ENCODE measurements at regions not wholly inside any gene's neighbourhood (a gene's known extent, or its start where the extent isn't known, plus 50 kb on each side); places are given as distances from the start of the nearest gene placed in this dataset.

- Histone ChIP-seq H3K4me1 (no peaks in the 10 kb centered on the region), H3K27ac (no peak overlapping the region), H3K9me3 (no peaks in the 10 kb centered on the region), H3K4me2 (no peak overlapping the region), H3K4me3 (no peak overlapping the region)
- FAIRE-seq: no peak
- ChIA-PET CTCF (no interaction called here), POLR2A (no interaction called here)
- DNase-seq (ENCODE audit: low read depth in 1 of 2, low spot score in 1 of 2): no peak
- WGBS (ENCODE audit: missing lambda C conversion rate): 27% methylated on average over 5 of the region's 5 CpGs
- no peak for ATAC-seq
- no peak for TF ChIP-seq JUNB (IDR thresholded peaks at IDR 0.05)
- no peak for TF ChIP-seq CTCF (IDR thresholded peaks at IDR 0.05)
- TF ChIP-seq HOXB5 (CRISPR knock-in tag; IDR thresholded peaks at IDR 0.05): no peak
- TF ChIP-seq CBX8 (IDR thresholded peaks at IDR 0.05): no peak
- no peak for TF ChIP-seq E2F6 (IDR thresholded peaks at IDR 0.05; ENCODE audit: borderline replicate concordance, low read depth)
- TF ChIP-seq TFCP2L1 (CRISPR knock-in tag; IDR thresholded peaks at IDR 0.05): no peak
- no peak for TF ChIP-seq SMC3 (IDR thresholded peaks at IDR 0.05)
Measured at GRCh38 chr6:94278146-94278545, 858.8 kb upstream of the EPHA7 start.

GRCh38 chr6:94272327-94272726 is 853.0 kb upstream of the EPHA7 start:
- 0% methylated on average over 2 of the region's 2 CpGs for WGBS (ENCODE audit: missing lambda C conversion rate)
- ATAC-seq: no peak
- H3K9me3 ChIP-seq: no peaks in the 10 kb centered on the region
- CTCF ChIA-PET: no interaction called here
- H3K4me2 ChIP-seq: no peak overlapping the region
- H3K4me1 ChIP-seq: no peaks in the 10 kb centered on the region
- H3K4me3 ChIP-seq: no peak overlapping the region
- H3K27ac ChIP-seq: no peak overlapping the region
- DNase-seq (ENCODE audit: low read depth in 1 of 2, low spot score in 1 of 2): no peak
- FAIRE-seq: no peak
- TF ChIP-seq KDM1A (IDR thresholded peaks at IDR 0.05; ENCODE audit: low read depth) (no peak), BHLHE40 (IDR thresholded peaks at IDR 0.05; ENCODE audit: low read depth, low read length) (no peak), FOSB (CRISPR knock-in tag; IDR thresholded peaks at IDR 0.05) (no peak), ZSCAN20 (CRISPR knock-in tag; IDR thresholded peaks at IDR 0.05) (no peak), ZC3H11A (IDR thresholded peaks at IDR 0.05) (no peak), POLR2AphosphoS2 (conservative IDR thresholded peaks at IDR 0.05; ENCODE audit: low read length) (no peak), KDM5A (IDR thresholded peaks at IDR 0.05) (no peak), ELK1 (IDR thresholded peaks at IDR 0.05; ENCODE audit: low read depth, low read length) (no peak), FOXS1 (CRISPR knock-in tag; IDR thresholded peaks at IDR 0.05) (no peak)
- POLR2A ChIA-PET: no interaction called here

- CTCF ChIA-PET: no interaction called here
- ATAC-seq (no peak), FAIRE-seq (no peak), DNase-seq (ENCODE audit: low read depth in 1 of 2, low spot score in 1 of 2) (no peak)
- 43% methylated on average over 4 of the region's 4 CpGs for WGBS (ENCODE audit: missing lambda C conversion rate)
- TF ChIP-seq RFX5 (IDR thresholded peaks at IDR 0.05) (no peak), MAFK (IDR thresholded peaks at IDR 0.05; ENCODE audit: partially characterized antibody) (peak; percentile 63), CHD4 (IDR thresholded peaks at IDR 0.05; ENCODE audit: borderline replicate concordance) (no peak), NR3C1 (IDR thresholded peaks at IDR 0.05) (no peak)
- H3K27ac ChIP-seq: no peak overlapping the region
- H3K9me3 ChIP-seq: no peaks in the 10 kb centered on the region
- H3K4me2 ChIP-seq: no peak overlapping the region
- no peak overlapping the region for H3K4me3 ChIP-seq
- POLR2A ChIA-PET: no interaction called here
- no peaks in the 10 kb centered on the region for H3K4me1 ChIP-seq
Measured at GRCh38 chr6:94270091-94270948, 851.0 kb upstream of the EPHA7 start.

All from A549 (cell line).